ENCODE measurements at regions not wholly inside any gene's neighbourhood (a gene's known extent, or its start where the extent isn't known, plus 50 kb on each side); places are given as distances from the start of the nearest gene placed in this dataset.

DNA sequence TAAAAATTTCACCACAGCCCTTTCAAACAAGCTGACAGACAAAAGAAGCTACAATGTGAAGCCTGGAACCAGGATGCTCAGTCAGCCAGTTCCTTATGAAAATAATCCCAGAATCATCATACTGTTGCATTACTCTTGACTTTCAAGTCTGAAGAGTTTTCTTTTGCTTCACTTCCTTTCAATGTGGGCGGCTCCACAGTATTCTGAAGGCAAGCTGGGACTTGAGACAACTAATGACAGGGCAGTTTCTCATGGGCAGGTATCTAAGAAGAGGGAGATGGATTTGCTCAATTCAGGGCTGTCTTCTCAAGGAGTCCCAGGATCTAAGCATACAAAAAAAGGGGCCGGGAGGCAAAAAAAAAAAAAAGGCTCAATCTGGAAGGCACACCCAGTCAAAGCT lies 173.4 kb downstream of the PAPSS1 start:
- DNase-seq, result peak in 1 of 2 donors; percentile 13
- intact Hi-C loops (cut with DNase I), result no loop called here
- WGBS, 2 donors, result 70 to 73% methylated on average over 2 of the region's 2 CpGs

DNA sequence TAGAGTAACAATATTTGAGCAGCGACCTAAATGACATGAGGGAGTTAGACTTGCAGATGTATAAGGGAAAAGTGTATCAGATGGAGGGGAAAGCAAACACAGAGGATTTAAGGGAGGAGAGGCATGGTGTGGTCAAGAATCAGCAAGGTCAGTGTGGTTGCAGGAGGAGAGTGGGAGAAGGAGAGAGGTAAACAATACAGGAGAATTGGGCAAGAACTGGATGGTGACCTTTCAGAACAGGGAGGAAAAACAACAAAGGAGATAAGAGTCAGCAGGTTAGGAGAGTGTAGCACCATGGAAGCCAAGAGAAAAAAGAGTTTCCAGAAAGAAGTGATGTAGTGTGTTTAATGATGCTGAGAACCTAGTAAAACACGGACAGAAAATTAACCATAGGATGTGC lies 178.5 kb downstream of the PAPSS1 start:
- H3K27me3 ChIP-seq, result no peaks in the 10 kb centered on the region
- WGBS, 2 donors, result 69% methylated on average over 2 of the region's 2 CpGs
- no peak for DNase-seq
- no peak overlapping the region for H3K27ac ChIP-seq
- H3K36me3 ChIP-seq, result no peaks in the 10 kb centered on the region
- no peak for TF ChIP-seq POLR2A (IDR thresholded peaks at IDR 0.05)
- TF ChIP-seq, protein P1, sequence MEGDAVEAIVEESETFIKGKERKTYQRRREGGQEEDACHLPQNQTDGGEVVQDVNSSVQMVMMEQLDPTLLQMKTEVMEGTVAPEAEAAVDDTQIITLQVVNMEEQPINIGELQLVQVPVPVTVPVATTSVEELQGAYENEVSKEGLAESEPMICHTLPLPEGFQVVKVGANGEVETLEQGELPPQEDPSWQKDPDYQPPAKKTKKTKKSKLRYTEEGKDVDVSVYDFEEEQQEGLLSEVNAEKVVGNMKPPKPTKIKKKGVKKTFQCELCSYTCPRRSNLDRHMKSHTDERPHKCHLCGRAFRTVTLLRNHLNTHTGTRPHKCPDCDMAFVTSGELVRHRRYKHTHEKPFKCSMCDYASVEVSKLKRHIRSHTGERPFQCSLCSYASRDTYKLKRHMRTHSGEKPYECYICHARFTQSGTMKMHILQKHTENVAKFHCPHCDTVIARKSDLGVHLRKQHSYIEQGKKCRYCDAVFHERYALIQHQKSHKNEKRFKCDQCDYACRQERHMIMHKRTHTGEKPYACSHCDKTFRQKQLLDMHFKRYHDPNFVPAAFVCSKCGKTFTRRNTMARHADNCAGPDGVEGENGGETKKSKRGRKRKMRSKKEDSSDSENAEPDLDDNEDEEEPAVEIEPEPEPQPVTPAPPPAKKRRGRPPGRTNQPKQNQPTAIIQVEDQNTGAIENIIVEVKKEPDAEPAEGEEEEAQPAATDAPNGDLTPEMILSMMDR (IDR thresholded peaks at IDR 0.05), result no peak
- peaks cover 11 to 14% of the 10 kb centered on the region in 2 donors for H3K4me1 ChIP-seq
- H3K4me3 ChIP-seq (replicated peaks in 1 of 3), result no peak overlapping the region
- intact Hi-C loops (cut with DNase I), result no loop called here
- H3K9me3 ChIP-seq, result no peaks in the 10 kb centered on the region

More for the DNA sequence above, 173.4 kb downstream of the PAPSS1 start:
- no peaks in the 10 kb centered on the region for H3K9me3 ChIP-seq
- H3K4me1 ChIP-seq, result peaks cover 0 to 11% of the 10 kb centered on the region in 2 donors
- no peaks in the 10 kb centered on the region for H3K36me3 ChIP-seq
- no peak overlapping the region for H3K4me3 ChIP-seq (replicated peaks in 1 of 3)
- H3K27me3 ChIP-seq, result no peaks in the 10 kb centered on the region
- TF ChIP-seq, protein P1 (IDR thresholded peaks at IDR 0.05), result no peak
- no peak for TF ChIP-seq POLR2A (IDR thresholded peaks at IDR 0.05)
- H3K27ac ChIP-seq, result no peak overlapping the region

DNA sequence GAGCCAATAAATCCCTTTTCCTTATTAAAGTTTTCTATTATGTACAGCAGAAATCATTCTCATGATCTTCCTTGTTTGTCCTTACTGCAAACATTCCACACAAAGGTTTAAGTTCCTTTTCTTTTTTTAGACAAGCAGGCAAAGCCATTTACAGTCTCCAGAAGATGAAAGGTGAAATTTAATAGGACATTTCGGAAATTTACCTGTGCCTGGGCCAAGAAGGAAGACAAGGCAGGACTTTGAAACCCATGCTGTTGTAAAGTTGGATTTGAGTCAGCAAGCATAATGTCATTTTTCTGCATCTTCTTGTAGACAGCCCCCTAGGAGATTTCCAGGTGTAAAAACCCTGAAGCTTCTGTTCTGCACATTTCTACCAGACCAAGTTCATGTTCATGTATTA lies 188.1 kb downstream of the PAPSS1 start:
- WGBS, 2 donors, result 85 to 91% methylated on average over 1 of the region's 1 CpG
- Histone ChIP-seq H3K4me1 (peaks cover 0 to 6% of the 10 kb centered on the region in 2 donors), H3K27ac (no peak overlapping the region), H3K9me3 (no peaks in the 10 kb centered on the region), H3K4me3 (replicated peaks in 1 of 3) (no peak overlapping the region), H3K36me3 (no peaks in the 10 kb centered on the region), H3K27me3 (no peaks in the 10 kb centered on the region)
- no peak for DNase-seq
- TF ChIP-seq, protein P1 (IDR thresholded peaks at IDR 0.05), result no peak
- no peak for TF ChIP-seq POLR2A (IDR thresholded peaks at IDR 0.05)
- intact Hi-C loops (cut with DNase I), result no loop called here

DNA sequence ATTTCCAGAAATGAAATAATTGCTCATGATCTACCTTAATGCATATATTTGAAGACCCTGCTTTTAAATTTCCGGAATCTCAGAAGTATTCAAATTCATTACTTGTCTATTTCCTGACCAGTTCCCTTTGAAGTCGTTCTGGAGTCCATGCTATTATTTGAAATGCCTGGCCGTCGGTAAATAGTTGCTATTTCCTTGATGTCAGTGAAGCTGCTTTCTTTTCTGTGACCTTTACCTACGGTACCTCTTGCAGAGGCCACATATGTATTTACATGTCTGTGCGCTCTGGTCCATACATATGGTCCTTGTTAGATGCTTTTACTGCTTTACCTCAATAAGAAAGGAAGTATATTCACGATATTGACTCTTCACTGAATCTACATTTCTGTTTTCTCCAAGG lies 199.7 kb downstream of the PAPSS1 start:
- no peak for DNase-seq
- Histone ChIP-seq H3K4me3 (replicated peaks in 1 of 3) (no peak overlapping the region), H3K36me3 (no peaks in the 10 kb centered on the region), H3K27me3 (no peaks in the 10 kb centered on the region), H3K27ac (no peak overlapping the region), H3K4me1 (no peaks in the 10 kb centered on the region), H3K9me3 (no peaks in the 10 kb centered on the region)
- TF ChIP-seq, protein P1 (IDR thresholded peaks at IDR 0.05), result no peak
- TF ChIP-seq POLR2A (IDR thresholded peaks at IDR 0.05), result no peak
- intact Hi-C loops (cut with DNase I), result no loop called here
- 83 to 84% methylated on average over 7 of the region's 7 CpGs for WGBS, 2 donors

DNA sequence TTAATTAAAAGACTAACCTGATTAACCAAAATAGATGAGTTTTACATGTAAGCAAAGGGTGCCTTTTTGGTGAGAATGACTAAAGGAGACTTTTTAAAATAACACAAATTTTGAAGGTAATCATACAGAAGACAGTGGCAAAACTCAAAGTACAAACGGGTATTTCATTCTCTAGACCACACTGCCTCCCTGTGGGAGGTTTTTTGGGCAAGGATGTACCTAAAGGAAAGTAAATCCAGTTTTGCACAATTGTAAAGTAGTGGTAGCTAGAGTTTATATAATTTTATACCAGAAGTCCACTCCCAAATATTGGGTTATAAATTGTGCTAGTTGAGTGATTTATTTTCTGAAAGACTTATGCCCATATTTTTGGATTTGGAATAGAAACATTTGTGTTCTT lies 201.0 kb downstream of the PAPSS1 start:
- no peak for DNase-seq
- Histone ChIP-seq H3K36me3 (no peaks in the 10 kb centered on the region), H3K4me1 (no peaks in the 10 kb centered on the region), H3K9me3 (no peaks in the 10 kb centered on the region), H3K27me3 (no peaks in the 10 kb centered on the region), H3K27ac (no peak overlapping the region), H3K4me3 (replicated peaks in 1 of 3) (no peak overlapping the region)
- no peak for TF ChIP-seq POLR2A (IDR thresholded peaks at IDR 0.05)
- TF ChIP-seq, protein P1 (IDR thresholded peaks at IDR 0.05), result peak in 2 of 6 experiments; percentile 15 to 19
- intact Hi-C loops (cut with DNase I), result no loop called here
- WGBS, 2 donors, result 36 to 41% methylated on average over 1 of the region's 1 CpG
